SW 1271 (cell line): ENCODE measurements at regions not wholly inside any gene's neighbourhood (a gene's known extent, or its start where the extent isn't known, plus 50 kb on each side); places are given as distances from the start of the nearest gene placed in this dataset.

Experiments
- DNase-seq, 2 experiments: peaks; one replicate each; lab custom pipeline; 2025; lab: John Stamatoyannopoulos, UW

GRCh38 chr17:79539944-79540705 lies 70.7 kb downstream of the RBFOX3 start:
- no peak for DNase-seq

- DNase-seq, result no peak
Observed at GRCh38 chr17:79538291-79538690, 72.6 kb downstream of the RBFOX3 start.

DNA sequence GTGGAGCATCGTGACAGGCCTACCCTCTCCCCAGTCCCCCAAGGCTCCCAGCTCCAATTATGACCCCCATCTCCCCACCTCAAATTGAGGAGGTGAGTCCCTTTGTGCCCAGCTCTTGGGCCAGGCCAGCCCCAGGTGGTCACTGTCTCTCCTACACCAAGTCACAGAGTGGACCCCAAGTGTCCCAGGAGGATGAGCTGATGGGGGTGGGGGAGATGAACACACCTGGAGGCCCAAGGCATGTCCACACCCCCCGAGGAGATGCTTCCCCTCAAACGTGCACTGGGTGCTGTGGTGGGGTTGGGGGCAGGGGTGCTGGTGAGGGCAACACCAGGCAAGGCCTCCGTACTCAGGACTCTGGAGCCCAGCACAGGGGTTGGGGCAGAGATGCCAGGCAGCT lies 73.2 kb downstream of the RBFOX3 start:
- no peak for DNase-seq

DNA sequence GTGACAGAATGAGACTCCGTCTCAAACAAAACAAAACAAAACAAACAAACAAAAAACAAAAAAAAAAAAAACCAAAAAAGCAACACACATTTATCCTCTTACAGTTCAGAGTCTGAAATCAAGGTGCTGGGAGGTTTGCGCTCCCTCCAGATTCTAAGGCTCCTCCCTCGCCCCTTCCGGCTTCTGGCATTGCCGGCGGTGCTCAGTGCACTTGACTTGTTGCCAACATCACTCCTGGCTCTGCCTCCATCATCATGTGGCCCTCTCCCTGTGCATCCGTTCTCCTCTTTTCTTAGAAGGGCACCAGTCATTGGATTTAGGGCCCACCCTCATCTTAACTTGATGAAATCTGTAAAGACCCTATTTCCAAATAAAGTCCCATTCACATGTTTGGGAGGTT lies 73.8 kb downstream of the RBFOX3 start:
- DNase-seq, result no peak

GRCh38 chr17:79536212-79536840 lies 74.5 kb downstream of the RBFOX3 start:
- no peak for DNase-seq

DNA sequence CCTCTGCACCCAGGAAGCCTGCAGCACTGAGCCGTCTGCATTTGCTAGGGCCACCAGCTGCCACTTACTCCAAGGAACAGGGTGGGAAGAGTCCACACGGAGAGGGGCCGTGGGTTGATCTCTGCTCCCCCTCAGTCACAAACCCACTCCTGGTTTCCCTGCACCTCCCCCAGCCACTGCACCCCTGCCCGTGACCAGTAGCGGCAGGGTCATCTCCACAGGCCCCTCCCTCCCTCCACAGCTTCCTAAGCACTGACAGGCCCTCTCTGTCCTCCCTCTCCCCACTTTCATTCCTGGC lies 75.2 kb downstream of the RBFOX3 start:
- DNase-seq, result no peak

DNA sequence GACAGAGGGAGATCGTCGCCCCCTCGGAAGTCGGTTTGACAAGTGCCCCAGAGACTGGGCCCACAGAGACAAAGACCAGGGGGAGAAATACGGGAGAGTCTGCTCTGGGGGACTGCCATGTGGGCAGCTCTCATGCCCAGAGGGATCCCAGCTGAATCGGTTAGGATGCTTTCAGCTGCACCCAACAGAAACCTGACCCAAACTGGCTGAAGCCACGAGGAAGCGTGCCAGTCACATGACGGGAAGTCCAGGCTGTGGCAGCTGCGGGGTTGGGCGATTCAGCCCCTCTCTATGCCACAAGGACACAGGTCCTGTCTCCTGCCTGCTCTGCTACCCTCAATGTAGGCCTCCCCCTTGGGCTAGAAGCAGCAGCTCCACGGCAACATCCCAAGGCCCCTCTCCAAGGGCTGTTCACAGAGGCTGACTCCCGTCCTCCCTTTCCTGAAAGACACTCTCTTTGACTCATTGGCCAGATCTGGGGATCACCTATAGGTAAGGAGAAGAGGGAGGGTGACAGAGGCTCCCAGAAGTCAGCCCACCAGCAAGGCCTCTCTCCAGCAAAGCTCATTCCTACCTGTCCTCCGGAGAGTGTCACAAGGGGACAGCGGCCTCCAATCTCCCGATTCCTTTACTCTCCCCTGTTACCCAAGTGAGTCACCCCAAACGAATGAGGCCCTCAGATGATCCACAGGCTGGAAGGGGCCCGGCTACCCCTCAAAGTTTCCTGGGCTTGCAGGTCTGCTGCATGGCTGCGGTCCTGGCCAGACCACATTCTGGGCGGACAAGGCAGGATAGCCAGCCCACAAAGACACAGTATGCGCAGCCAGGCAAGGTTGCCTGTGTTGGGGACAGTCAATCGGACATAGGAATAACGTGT lies 75.8 kb downstream of the RBFOX3 start:
- DNase-seq, result no peak

DNA sequence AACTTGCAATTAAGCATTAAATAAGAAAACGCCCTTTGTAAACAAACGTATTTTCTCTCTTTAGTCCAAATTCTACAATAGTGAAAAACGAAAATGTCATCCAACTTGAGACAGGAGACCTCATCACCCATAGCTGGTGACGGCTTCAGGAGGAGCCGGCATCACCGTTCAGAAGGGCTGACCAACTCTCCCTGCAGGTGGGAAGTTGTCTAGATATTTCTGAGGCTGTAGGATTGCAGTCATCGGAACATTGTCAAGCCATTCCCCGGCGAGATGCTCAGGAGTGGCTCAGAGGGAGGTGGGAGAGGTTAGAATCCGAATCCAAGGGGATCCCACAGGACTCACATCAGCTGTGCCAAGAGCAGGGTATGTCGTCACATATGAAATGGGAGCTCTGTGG lies 76.7 kb downstream of the RBFOX3 start:
- DNase-seq, result no peak

GRCh38 chr17:79533116-79533515 lies 77.7 kb downstream of the RBFOX3 start:
- no peak for DNase-seq

GRCh38 chr17:79532107-79532790 lies 78.6 kb downstream of the RBFOX3 start:
- no peak for DNase-seq

DNA sequence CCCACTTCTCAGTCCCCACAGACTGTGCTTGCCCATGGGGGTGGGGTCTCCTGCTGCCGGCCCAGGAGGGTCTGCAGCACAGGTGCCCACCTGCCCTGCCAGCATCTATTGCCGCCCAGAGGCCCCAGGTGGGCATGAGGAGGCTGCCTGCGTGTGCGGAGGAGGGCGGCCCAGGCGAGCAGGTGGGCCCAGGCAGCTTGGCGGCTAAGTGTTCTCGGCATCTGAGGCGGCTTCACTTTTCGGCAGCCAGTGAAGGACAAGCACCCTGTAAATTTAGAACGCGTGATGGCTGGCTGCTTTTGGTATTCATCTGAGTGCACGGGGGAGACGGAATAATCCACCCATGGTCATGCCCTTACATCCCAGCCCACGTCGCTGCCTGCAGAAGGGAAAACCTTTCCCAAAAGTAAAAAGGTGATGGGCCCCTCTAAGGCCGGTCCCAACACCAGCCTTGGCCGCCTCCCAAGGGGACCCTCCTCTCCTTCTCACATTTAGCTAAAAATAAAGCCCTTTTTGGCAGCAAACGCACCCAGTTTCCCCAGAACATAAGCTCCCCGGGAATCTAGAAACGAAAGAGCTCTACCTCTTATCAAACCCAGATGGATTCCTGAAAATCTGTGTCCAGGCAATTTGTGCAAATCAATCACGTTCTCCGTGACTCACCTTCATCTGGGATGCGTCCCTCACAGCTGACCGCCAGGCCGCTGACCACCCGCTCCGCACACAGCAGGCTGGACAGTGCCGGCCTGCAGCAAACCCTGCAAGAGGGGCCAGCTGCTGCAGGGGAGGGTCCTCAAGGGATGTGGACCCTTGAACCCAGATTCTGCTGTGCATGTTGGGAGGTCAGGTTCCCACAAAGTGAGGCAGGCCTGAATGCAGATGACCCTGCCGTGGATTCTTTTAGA lies 79.4 kb downstream of the RBFOX3 start:
- no peak for DNase-seq

- DNase-seq, result no peak
Observed at GRCh38 chr17:79530361-79531105, 80.3 kb downstream of the RBFOX3 start.

DNA sequence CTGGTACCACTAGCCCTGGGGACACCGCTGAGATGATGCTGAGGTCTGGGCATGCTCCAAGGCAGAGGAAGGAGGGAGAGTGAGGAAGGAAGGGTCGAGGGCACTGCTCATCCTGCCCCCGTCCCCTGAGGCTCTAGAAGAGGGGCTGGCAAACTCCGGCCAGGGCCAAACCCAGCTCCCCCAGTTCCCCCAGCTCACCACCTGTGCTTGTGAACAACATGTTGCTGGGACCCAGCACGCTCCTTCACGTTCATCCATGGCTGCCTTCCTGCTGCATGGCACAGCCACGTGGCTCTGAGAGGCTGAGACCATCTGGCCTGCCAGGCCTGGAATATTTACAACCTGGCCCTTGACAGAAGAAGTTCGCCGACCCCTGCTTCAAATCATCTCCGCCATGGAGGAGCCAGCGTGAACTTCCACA lies 81.2 kb downstream of the RBFOX3 start:
- DNase-seq, result no peak

- DNase-seq, result no peak
Observed at GRCh38 chr17:79528592-79529125, 82.2 kb downstream of the RBFOX3 start.

- DNase-seq, result no peak
Observed at GRCh38 chr17:79527306-79527705, 83.5 kb downstream of the RBFOX3 start.

- DNase-seq, result no peak
Observed at GRCh38 chr17:79525793-79526677, 84.8 kb downstream of the RBFOX3 start.

- DNase-seq, result no peak
Observed at GRCh38 chr17:79524213-79525187, 86.4 kb downstream of the RBFOX3 start.

- no peak for DNase-seq
Observed at GRCh38 chr17:79522414-79522813, 88.4 kb downstream of the RBFOX3 start.
